Mucosa of descending colon (tissue), 3 donors: ENCODE measurements at regions not wholly inside any gene's neighbourhood (a gene's known extent, or its start where the extent isn't known, plus 50 kb on each side); places are given as distances from the start of the nearest gene placed in this dataset.

Experiments used
- ATAC-seq: fragments of 200-7000 bp; cut with Tn5 transposase; one replicate; pipeline ENCODE4 v1.9.1; 2020; ENCODE audit warnings: mild to moderate bottlenecking, moderate library complexity
- DNase-seq, 3 donors: peaks; one replicate each; pipeline ENCODE4 v3.0.0-alpha.2; 2020
- H3K36me3 ChIP-seq: fragments of 200-600 bp; one replicate; pipeline ENCODE4 v1.8.0; 2021; ENCODE audit warnings: low read depth, mild to moderate bottlenecking
- H3K4me1 ChIP-seq: fragments of 200-600 bp; one replicate; pipeline ENCODE4 v1.8.0; 2021; ENCODE audit warnings: low read depth, mild to moderate bottlenecking
- H3K4me3 ChIP-seq: fragments of 200-600 bp; one replicate; pipeline ENCODE4 v1.8.0; 2021; ENCODE audit warnings: mild to moderate bottlenecking
- H3K9me3 ChIP-seq: fragments of 200-600 bp; one replicate; pipeline ENCODE4 v1.8.0; 2021; ENCODE audit warnings: mild to moderate bottlenecking
- intact Hi-C, 2 donors: fragments of 100-400 bp; cut with DNase I in 1 of 2; cut with micrococcal nuclease in 1 of 2; formaldehyde crosslinking; loops; one replicate each; pipeline versions ENCODE4 v1.11.0 to v1.11.1; 2022; cut with DNase I, micrococcal nuclease
- TF ChIP-seq, protein P1 (sequence below): fragments of 200-600 bp; IDR thresholded peaks from one replicate; pipeline ENCODE4 v1.8.0; 2022; ENCODE audit warnings: antibody characterized with exemption, mild to moderate bottlenecking
- donor health status: DM: no; HTN: no; CAD: no; lungs with moderate emphysema.
- donor health status: DM: no; HTN: no; CAD: no.
- donor health status: DM: no; HTN: yes; CAD: no.

DNA sequence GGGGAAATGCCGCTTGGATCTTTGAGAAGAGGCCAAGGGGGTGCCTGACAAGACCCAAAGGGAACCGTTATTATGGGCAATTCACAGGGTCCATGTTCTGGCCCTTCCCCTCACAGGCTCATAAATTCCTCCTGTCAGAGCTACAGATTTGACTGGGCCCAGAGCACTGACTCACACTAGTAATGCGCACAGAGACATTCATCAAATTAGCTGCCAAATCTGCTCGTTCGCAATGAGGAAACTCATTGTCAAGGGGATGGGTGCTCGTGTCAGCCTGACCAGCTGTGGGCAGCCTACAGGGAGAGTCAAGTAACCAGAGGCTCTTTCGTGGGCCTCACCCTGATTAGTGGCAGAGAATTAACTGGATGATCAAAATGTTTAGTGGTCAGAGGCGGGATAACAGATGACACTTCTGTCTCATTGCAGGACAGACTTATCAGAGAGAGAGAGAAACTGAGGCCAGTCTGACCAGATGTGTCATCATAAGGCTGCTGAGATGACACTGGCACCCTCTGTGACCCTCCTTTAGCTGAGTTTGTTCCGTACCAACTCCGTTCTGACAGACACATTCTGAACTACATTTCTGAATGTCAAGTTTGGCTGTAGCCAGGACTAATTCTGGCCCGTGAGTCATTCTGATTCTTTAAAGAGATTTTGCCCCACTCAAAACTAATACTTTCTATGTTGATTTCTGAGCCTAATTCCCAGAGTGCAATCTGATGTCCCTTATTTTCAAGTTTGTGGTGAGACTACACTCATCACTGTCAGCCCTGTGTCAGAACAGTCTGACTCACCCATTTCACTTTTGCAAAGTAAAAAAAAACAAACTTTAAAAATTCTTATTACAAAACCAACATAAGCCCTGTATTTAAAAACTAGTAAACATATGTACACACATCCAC lies 377.1 kb downstream of the ACTL7B start:
- H3K4me3 ChIP-seq = no peak overlapping the region
- intact Hi-C loops = no loop called here
- peak; percentile 37 to 64 (median 45) for DNase-seq
- TF ChIP-seq, protein P1, sequence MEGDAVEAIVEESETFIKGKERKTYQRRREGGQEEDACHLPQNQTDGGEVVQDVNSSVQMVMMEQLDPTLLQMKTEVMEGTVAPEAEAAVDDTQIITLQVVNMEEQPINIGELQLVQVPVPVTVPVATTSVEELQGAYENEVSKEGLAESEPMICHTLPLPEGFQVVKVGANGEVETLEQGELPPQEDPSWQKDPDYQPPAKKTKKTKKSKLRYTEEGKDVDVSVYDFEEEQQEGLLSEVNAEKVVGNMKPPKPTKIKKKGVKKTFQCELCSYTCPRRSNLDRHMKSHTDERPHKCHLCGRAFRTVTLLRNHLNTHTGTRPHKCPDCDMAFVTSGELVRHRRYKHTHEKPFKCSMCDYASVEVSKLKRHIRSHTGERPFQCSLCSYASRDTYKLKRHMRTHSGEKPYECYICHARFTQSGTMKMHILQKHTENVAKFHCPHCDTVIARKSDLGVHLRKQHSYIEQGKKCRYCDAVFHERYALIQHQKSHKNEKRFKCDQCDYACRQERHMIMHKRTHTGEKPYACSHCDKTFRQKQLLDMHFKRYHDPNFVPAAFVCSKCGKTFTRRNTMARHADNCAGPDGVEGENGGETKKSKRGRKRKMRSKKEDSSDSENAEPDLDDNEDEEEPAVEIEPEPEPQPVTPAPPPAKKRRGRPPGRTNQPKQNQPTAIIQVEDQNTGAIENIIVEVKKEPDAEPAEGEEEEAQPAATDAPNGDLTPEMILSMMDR = no peak
- peak; percentile 65 for ATAC-seq
- peaks cover 19% of the 10 kb centered on the region for H3K4me1 ChIP-seq
- H3K36me3 ChIP-seq = no peaks in the 10 kb centered on the region
- no peaks in the 10 kb centered on the region for H3K9me3 ChIP-seq

DNA sequence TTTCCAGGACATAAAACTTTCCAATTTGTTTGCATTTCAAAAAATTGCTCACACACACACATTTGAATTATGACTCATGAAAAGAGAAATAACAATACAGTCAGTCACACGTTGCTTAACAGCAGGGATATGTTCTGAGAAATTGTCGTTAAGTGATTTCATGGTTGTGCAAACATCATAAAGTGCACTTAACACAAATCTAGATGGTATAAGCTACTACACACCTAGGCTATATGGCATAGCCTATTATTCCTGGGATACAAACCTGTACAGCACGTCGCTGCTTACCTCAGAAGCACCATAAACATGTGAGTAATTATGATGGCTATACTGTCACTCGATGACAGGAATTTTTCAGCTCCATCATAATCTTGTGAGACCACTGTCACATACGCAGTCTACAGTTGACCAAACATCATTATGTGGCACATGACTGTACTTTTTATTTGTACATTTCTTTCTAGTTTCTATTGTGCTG lies 378.2 kb downstream of the ACTL7B start:
- peaks cover 23% of the 10 kb centered on the region for H3K4me1 ChIP-seq
- no peaks in the 10 kb centered on the region for H3K36me3 ChIP-seq
- TF ChIP-seq, protein P1 = no peak
- H3K4me3 ChIP-seq = no peak overlapping the region
- DNase-seq (peak in 1 of 3 donors; percentile 90), ATAC-seq (peak; percentile 87)
- intact Hi-C loops = no loop called here
- no peaks in the 10 kb centered on the region for H3K9me3 ChIP-seq

DNA sequence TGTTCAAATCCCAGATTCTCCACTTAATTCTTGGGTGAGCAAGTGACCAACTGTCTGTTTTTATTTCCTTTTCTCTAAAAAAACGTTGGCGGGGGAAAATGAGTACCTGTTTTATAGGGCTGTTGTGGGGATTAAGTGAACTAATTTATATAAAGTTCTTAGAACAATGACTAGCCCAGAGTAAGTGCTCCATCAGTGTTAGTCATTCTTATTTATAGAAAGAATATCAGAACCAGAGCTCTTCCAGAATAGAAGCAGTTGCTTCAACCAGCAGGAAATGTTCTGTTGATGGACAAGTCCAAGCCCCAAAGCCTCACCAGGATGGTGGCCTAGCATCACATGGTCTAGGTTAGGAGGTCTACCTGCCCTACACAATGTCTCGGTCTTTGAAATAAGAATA lies 379.2 kb downstream of the ACTL7B start:
- Histone ChIP-seq H3K4me3 (no peak overlapping the region), H3K4me1 (peaks cover 23% of the 10 kb centered on the region), H3K36me3 (no peaks in the 10 kb centered on the region), H3K9me3 (no peaks in the 10 kb centered on the region)
- intact Hi-C loops = no loop called here
- TF ChIP-seq, protein P1 = no peak
- DNase-seq = no peak
- no peak for ATAC-seq

DNA sequence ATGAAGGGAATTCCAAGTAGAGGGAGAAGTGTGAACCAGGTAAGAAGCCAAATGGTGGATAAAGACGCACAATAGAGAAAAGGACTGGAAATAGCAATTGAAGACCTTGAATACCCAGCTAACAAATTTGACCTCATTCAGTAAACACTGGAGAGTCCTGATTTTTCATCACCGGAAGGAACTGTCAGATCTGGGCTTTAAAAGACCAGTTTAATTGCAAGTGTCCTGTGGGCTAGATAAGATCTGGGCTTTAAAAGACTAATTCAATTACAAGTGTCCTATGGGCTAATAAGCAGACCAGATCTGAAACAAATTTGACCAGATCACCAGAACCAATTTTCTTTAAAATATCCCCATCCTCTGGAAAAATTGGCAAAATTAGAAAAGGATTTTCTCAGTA lies 380.0 kb downstream of the ACTL7B start:
- H3K4me1 ChIP-seq = peaks cover 23% of the 10 kb centered on the region
- H3K4me3 ChIP-seq = no peak overlapping the region
- TF ChIP-seq, protein P1 = no peak
- DNase-seq (no peak), ATAC-seq (no peak)
- H3K9me3 ChIP-seq = no peaks in the 10 kb centered on the region
- H3K36me3 ChIP-seq = no peaks in the 10 kb centered on the region
- intact Hi-C loops = no loop called here

DNA sequence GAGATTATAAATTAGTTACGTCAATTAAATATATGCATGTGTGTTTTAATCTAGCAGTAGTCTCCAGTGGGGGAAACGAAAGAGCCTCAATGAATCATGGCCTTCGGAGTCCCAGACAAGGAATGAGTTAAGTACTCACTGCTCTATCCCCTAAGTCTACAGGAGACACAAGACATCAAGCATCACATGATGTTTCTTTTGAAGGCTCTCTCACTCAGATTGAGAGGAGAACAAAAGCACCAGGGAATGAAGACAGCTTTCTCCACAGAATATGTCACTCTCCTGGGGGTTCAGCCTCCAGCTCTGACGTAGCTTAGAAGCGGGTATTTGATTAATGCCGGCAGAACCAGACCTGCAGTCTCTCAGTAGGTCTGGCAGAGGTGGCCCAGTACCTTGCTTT lies 381.4 kb downstream of the ACTL7B start:
- H3K9me3 ChIP-seq = no peaks in the 10 kb centered on the region
- DNase-seq (no peak), ATAC-seq (no peak)
- peaks cover 23% of the 10 kb centered on the region for H3K4me1 ChIP-seq
- H3K4me3 ChIP-seq = no peak overlapping the region
- TF ChIP-seq, protein P1 = no peak
- H3K36me3 ChIP-seq = no peaks in the 10 kb centered on the region
- intact Hi-C loops = no loop called here
